Forelimb muscle (tissue), 1 donor: ENCODE measurements at regions not wholly inside any gene's neighbourhood (a gene's known extent, or its start where the extent isn't known, plus 50 kb on each side); places are given as distances from the start of the nearest gene placed in this dataset.

Experiments
- DNase-seq: peaks from one replicate; pipeline ENCODE4 v3.0.0-alpha.2; 2013; ENCODE audit warnings: low read depth

DNA sequence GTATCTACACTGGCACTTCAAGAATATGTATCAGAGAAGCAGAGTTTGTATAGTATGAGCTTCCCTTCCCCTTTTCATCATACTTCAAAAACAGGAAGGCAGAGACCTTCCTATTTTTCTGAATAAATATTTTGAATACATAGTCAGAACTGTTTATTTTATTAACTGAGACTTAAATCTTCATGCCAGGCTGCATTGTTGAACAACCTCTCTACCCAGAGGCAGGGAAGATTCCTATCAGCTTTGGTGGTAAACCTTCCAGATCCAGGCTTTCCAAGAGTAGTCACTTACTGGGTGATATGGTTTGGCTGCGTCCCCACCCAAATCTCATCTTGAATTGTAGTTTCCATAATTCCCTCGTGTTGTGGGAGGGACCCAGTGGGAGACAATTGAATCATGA is 217.4 kb upstream of the ATP11B start:
- DNase-seq: no peak

DNA sequence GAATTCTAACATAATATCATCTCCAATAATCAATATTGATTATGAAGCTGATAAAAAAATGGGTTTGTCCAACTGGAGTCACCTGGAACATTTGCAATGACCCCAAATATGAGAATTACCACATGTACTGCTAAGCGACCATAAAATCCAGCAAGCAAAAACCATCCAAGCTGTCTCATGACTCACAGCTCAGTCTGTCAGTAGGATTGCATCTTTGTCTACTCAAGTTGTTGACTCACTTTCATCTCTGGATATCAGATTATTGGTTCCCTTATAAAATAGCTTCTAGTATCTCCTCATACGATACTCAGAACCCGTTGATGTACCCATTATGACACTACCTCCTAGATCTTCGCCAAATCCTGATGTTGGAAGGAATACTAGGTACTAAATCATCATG is 209.8 kb upstream of the ATP11B start:
- no peak for DNase-seq

- DNase-seq: no peak
Observed at GRCh38 chr3:182585532-182586150, 207.7 kb upstream of the ATP11B start.

- DNase-seq: no peak
Observed at GRCh38 chr3:182592747-182593146, 200.6 kb upstream of the ATP11B start.

DNA sequence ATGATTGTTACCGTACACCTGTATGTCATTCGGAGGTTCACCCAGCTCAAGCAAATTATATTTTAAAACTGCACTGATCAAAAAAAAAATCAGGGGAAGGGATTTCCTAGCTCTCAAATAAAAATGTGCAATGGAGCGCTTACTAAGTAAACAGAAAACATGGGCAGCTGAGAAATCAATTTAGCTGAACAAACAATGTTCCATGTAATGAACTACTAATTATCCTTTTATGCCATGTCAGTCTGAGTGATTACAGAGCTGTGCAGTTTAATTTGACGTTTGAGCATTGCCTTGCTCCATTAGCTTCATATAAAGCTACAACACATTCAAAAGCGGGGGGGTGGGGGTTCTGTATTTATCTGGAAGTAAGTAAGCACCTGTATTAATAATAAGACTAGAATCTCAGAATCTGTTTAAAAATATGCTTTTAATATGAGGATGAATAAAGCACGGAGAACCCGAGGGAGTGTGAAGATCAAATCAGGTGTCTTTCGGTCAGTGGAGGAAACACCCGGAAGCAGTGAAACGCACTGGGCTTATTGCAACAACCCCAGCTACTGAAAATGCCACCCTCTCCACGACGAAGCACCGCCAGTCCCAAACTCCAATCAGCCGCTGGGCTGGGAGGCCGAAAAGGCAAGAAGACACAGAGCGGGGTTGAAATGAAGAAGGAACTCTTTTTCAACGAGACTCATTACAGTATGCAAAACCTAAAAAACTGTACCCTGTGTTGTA is 196.5 kb upstream of the ATP11B start:
- DNase-seq: no peak

- DNase-seq: no peak
Observed at GRCh38 chr3:182597621-182598041, 195.7 kb upstream of the ATP11B start.

DNA sequence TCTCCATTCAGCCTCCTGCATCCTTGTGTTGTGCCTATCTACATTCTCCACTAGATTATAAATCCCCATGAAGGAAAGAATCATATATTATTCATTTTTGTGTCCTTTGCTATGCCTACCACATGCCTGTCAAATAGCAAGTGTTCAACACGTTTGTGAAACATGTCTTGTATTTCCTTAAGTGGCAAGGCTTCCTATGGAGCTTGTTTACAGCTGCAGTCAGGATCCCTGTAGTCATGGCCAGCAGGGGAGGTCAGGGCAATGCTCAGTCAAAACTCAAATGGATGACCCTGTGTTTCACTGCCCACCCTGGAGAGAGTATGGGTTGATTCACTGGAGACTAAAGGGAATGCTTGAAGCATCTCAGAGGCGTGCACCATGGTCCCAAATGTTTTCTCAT is 191.7 kb upstream of the ATP11B start:
- no peak for DNase-seq

DNA sequence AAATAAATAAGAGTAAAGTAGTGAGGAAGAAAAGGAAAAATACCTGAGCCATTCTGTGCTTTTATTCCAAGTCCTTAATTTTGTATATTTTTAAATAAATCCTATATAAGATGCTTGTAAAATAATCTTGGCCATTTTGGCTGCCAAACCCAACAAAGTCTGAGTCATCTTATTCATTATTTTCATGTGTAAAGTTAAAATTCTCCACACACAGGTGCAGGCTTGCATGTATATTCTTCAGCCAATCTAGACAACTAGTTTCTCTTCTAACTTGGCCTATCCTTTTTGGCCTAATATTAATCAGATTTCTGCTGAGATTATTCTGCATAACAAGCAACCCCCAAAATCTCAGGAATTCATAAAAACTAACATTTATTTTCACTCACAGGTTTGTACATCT is 189.8 kb upstream of the ATP11B start:
- no peak for DNase-seq

DNA sequence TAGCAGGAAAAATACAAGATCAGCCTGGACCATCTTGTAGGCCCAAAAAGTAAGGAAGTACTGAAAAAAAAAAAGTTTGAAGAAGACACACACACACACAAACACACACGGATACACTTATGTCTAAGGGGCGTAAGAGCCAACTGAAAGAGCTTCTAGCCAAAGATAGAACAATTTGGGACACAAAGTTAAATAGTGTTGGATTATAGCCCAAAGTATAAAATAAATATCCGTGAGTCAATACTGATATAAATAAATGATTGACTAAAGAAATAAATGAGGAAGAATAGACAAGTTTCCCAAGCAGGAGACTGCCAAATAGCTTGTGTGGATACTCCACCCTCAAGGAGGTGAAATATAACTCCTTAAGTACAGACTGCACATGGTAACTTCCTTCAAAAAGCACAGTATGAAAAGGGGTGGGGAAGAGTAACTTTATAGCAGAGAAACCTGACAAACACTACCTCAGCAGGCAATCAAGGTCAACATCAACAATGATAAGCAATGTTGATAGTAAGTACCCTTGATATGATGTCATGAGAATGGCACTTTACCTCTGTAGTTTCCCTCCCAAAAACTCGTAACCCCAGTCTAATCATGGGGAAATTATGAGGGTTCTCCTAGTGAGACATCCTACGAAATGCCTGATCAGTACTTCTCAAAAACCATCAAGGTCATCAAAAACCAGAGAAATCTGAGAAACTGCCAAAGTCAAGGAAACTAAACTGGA is 187.3 kb upstream of the ATP11B start:
- DNase-seq: no peak

- DNase-seq: no peak
Observed at GRCh38 chr3:182606905-182607504, 186.3 kb upstream of the ATP11B start.

DNA sequence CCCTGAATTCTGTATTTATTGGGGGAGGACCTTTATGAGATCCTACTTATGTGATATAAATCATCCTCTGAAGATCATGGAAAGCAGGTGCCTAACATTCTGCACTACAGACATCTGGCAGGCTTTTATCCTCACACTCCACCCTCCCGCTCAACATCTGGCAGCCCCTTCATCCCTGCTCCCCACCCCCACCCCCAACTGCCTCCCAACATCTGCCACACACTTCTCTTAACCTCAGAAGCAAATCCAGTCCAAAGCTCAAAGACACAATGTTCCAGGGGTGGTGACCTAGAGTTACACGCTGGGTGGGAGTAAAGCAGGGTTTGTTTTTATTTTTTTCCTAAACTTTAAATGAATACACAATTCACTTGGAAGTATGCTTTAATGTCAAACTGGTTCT is 184.5 kb upstream of the ATP11B start:
- no peak for DNase-seq

- DNase-seq: no peak
Observed at GRCh38 chr3:182609575-182610156, 183.6 kb upstream of the ATP11B start.

DNA sequence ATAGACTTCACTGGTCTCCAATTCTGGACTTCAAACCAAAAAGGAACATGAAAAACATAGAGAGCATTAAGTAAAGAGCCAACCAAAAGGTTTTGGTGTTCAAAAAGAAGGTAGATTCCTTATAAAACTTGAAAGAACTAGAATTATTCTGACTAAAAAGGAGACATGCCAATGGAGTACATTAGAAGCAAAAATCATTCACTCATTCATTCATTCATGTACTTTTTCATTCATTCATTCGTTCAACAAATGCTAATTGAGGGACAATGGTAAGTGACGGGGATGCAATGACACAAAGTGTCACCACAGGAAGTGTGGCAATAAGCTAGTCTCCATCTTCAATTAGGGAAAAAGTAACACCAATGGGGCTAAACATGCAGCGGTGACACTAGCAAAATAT is 181.0 kb upstream of the ATP11B start:
- no peak for DNase-seq

DNA sequence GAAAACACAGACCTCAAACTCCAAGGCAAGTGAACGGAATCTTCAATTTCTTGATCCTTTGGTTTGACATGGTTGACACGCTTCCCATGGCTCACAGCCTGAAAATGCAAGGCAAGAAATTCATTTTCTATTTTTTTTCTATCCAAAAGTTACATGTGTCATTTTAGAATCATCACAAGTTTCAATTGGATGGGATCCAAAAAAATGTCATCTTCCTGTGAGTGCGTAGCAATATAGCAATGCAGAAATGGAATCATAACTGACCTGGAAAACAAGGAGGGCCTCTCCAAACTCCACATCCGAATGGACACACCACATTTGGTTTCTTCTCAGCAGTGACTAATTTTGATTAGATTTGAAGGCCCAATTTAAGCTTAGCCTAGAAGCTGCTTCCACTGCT is 175.8 kb upstream of the ATP11B start:
- DNase-seq: no peak

GRCh38 chr3:182618085-182618732 is 175.1 kb upstream of the ATP11B start:
- DNase-seq: peak; percentile 24

DNA sequence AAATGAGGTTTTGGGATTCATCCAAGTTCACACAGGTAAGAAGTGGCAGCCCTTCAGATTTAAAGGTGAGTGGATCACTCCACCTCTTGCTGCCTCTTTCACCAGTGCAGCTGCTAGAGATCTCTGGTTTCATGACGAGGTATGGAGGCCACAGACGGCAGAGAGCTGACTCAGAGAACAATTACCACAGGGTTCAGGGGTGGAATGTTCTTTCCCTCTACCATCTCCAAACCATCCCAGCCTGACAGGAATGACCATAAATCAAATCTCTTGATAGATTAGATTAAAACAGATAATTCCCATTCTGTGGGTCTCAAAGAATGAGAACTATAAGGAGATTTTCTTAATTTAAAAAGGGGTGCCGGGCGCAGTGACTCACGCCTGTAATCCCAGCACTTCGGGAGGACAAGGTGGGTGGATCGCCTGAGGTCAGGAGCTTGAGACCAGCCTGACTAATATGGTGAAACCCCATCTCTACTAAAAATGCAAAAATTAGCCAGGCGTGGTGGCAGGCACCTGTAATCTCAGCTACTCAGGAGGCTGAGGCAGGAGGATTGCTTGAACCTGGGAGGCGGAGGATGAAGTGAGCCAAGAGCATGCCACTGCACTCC is 174.2 kb upstream of the ATP11B start:
- no peak for DNase-seq

- DNase-seq: no peak
Observed at GRCh38 chr3:182620723-182621434, 172.4 kb upstream of the ATP11B start.

DNA sequence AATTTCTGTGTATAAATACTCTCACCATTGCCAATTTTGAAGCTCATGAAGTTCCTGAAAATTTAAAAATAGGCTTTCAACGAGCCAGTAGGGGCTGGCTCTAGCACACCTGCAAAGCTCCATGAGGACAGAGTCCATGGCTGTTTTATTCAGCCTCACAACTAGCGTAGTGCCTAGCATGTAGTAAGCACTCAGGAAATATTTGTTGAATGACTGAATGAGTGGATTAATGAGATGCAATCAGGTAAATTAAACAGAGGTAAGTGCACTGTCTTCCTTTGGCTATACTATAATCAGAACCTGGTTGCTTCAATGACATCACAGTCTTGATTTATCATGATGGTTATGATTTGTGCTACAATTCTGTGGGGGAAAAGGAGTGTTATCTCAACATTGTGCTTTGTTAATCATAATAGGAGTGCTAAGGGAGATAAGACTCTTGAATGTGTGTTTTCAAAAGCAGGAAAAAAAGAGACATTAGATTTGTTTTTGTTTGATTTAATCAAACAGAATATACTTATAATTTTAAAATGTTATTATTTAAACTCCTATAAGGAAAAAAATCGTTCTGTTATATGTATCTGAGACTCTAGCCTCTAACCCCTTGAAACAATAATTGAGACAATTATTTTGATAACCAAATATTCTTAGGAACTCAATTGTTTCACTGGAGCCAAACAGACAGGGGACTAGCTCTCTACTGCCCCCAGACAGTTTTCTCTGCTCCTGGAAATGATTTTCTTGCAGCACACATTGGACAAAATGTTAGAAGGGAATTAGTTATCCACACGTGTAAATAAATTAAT is 171.7 kb upstream of the ATP11B start:
- no peak for DNase-seq

DNA sequence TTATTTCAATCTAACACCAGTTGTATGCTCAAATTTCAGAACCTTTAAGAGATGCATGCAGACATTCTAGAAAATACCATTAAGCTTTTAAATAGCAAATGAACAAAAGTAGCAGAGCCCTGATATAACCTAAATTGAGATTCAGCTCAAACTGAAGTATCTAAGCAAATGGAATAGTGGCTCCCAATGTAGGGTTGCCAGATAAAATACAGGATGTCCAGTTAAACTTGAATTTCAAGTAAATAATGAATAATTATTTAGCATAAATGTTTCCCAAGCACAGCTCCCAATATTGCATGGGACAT is 171.1 kb upstream of the ATP11B start:
- DNase-seq: no peak
